ENCODE measurements at regions not wholly inside any gene's neighbourhood (a gene's known extent, or its start where the extent isn't known, plus 50 kb on each side); places are given as distances from the start of the nearest gene placed in this dataset.
"Not testable (repeated sequence)": the region's sequence is repeated elsewhere in the genome, so short reads cannot be mapped to it uniquely, and the experiment has no call there.

DNA sequence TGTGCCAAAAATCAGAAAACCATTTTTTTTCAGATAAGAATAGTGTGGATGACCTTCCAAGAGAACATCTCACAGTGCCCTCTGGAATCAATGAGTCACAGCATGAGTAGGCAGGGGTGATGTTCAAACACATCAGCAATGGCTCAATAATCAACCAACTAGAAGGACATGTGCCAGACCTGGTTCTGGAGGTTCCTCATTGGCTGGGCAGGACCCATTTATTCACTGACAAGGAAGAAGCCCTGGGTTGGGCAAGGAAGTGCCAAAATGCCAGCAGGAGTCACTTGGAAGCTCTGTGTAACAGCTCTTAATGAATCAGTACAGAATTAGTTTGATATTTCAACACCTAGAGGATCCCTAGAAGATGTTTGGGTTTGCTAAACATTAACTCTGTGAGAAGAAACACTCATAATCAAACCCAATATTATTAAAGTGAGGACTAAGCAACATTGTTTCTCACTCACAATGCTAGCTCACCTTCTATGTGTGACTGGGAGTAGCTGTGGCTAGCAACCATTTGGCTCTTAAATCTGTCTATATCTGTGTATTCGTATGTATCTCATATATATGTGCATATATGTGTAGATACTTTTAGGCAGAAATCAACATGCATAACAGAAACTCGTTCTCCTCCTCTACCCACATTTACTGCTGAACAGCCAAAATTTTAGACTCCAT, 72.3 kb upstream of the APBB1IP start:
- peak overlapping the region; percentile 74 to 89 for H3K27ac ChIP-seq
- FAIRE-seq = peak; percentile 13
- no peak overlapping the region for H3K4me3 ChIP-seq
- peaks cover 26% of the 10 kb centered on the region for H3K4me1 ChIP-seq
- H3K4me2 ChIP-seq = peak overlapping the region; percentile 61
- POLR2A ChIA-PET = interaction anchor here (1.0 kb wide), 1 partner anchor 121 kb away, joined by 3 read pairs; no protein-coding TSS in a partner anchor
- TF ChIP-seq MAFK (IDR thresholded peaks at IDR 0.05; ENCODE audit: partially characterized antibody) (peak; percentile 25), JUN (IDR thresholded peaks at IDR 0.05) (peak in 1 of 2 experiments; percentile 56; a peak in 1 of 5 replicates), HOXB13 (CRISPR knock-in tag; IDR thresholded peaks at IDR 0.05; ENCODE audit: low read depth) (peak; percentile 42; the same call in 1 of the 2 replicates), RAD21 (conservative IDR thresholded peaks at IDR 0.05 in 1 of 2, IDR thresholded peaks at IDR 0.05 in 1 of 2) (peak in 1 of 2 experiments; percentile 39; a peak in 2 of 5 replicates), POLR2AphosphoS2 (conservative IDR thresholded peaks at IDR 0.05; ENCODE audit: low read length) (no peak), EP300 (IDR thresholded peaks at IDR 0.05) (peak in 1 of 2 experiments; percentile 66; a peak in 2 of 5 replicates), BHLHE40 (IDR thresholded peaks at IDR 0.05; ENCODE audit: low read depth, low read length) (no peak), USF2 (IDR thresholded peaks at IDR 0.05) (0 out of 2 replicates have a peak, but pooled peaks have one; percentile 13), SMC3 (IDR thresholded peaks at IDR 0.05) (no peak), ESRRA (IDR thresholded peaks at IDR 0.05; ENCODE audit: borderline replicate concordance, low read length) (peak; percentile 80; the same call in 1 of the 2 replicates), EHMT2 (IDR thresholded peaks at IDR 0.05; ENCODE audit: low read depth) (no peak), FOSL2 (IDR thresholded peaks at IDR 0.05) (peak; percentile 83), FOSL2 (CRISPR knock-in tag; IDR thresholded peaks at IDR 0.05) (peak; percentile 93), HMGXB4 (CRISPR knock-in tag; IDR thresholded peaks at IDR 0.05; ENCODE audit: borderline replicate concordance) (no peak), JUNB (IDR thresholded peaks at IDR 0.05) (peak; percentile 87), NR3C1 (IDR thresholded peaks at IDR 0.05) (no peak), NFE2L2 (conservative IDR thresholded peaks at IDR 0.05; ENCODE audit: low read length) (no peak), CBX8 (IDR thresholded peaks at IDR 0.05) (no peak), MAX (IDR thresholded peaks at IDR 0.05) (peak; percentile 54), CEBPB (IDR thresholded peaks at IDR 0.05) (peak; percentile 27 to 41; a peak in 2 of 4 replicates), KDM5A (IDR thresholded peaks at IDR 0.05) (no peak)
- TF ChIP-seq, protein P1, sequence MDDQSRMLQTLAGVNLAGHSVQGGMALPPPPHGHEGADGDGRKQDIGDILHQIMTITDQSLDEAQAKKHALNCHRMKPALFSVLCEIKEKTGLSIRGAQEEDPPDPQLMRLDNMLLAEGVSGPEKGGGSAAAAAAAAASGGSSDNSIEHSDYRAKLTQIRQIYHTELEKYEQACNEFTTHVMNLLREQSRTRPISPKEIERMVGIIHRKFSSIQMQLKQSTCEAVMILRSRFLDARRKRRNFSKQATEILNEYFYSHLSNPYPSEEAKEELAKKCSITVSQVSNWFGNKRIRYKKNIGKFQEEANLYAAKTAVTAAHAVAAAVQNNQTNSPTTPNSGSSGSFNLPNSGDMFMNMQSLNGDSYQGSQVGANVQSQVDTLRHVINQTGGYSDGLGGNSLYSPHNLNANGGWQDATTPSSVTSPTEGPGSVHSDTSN (IDR thresholded peaks at IDR 0.05) = no peak
- CTCF ChIA-PET = interaction anchor here (0.6 to 1.0 kb wide), 2 partner anchors 13 to 191 kb away, joined by 3 read pairs; no protein-coding TSS in a partner anchor
- DNase-seq (ENCODE audit: low read depth in 1 of 2, low spot score in 1 of 2) = peak; percentile 73 to 88
- WGBS (ENCODE audit: missing lambda C conversion rate) = 17% methylated on average over 2 of the region's 2 CpGs
- no peaks in the 10 kb centered on the region for H3K9me3 ChIP-seq
- peak; percentile 98 to 99 for ATAC-seq

- H3K27ac ChIP-seq; FAIRE-seq; H3K4me2 ChIP-seq; POLR2A ChIA-PET; DNase-seq (ENCODE audit: low read depth in 1 of 2, low spot score in 1 of 2); H3K4me3 ChIP-seq; ATAC-seq; H3K9me3 ChIP-seq; CTCF ChIA-PET: not testable (repeated sequence)
- WGBS (ENCODE audit: missing lambda C conversion rate) = 71% methylated on average over 8 of the region's 8 CpGs
- H3K4me1 ChIP-seq = peaks cover 23% of the 10 kb centered on the region
Measured at GRCh38 chr10:26367035-26367434, 71.1 kb upstream of the APBB1IP start.
